Activated CD8-positive, alpha-beta memory T cell treated with anti-CD3 and anti-CD28 coated beads, Interleukin-2, amount 50 U/mL, for 4 hours (primary cell): ENCODE measurements at regions not wholly inside any gene's neighbourhood (a gene's known extent, or its start where the extent isn't known, plus 50 kb on each side); places are given as distances from the start of the nearest gene placed in this dataset.

Experiments
- DNase-seq: peaks from one replicate; pipeline ENCODE4 v3.0.0-alpha.2; 2020

DNA sequence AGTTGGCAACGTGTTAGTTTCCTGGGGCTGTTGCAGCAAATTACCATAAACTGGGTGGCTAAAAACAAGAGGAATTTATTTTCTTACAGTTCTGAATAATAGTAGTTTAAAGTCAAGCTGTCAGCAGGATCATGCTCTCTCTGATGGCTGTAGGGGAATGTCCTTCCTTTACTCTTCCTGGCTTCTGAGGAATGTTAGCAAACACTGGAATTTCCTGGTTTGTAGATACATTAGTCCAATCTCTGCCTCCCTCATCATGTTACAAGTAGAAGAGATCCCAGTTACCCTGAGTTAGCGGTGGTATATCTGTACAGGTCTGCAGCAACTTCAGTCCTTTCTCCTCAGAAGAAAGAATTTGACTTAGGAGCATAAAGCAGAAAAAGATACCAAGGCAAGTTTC is 2249.1 kb downstream of the NCAM2 start:
- no peak for DNase-seq

DNA sequence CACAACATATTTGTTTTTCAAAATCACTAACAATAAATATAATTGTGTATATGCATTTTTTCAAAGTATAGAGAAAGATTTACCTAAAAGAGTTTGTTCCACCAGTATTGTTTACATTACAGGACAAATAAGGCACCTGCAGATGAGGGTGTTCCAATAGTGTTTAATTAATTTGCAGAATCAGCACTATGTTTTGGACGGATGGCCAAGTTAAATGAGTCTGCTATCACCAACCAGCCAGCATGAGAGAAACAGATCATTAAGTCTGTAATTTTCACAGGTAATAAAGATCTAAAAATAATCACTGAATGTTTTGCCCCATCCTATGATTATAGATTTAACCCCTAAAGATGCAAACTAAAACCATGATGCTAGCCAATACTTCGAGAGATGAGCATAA is 2247.0 kb downstream of the NCAM2 start:
- DNase-seq = no peak

GRCh38 chr21:23223882-23224281 is 2225.7 kb downstream of the NCAM2 start:
- no peak for DNase-seq

- DNase-seq = no peak
Observed at GRCh38 chr21:23218667-23219066, 2220.5 kb downstream of the NCAM2 start.

DNA sequence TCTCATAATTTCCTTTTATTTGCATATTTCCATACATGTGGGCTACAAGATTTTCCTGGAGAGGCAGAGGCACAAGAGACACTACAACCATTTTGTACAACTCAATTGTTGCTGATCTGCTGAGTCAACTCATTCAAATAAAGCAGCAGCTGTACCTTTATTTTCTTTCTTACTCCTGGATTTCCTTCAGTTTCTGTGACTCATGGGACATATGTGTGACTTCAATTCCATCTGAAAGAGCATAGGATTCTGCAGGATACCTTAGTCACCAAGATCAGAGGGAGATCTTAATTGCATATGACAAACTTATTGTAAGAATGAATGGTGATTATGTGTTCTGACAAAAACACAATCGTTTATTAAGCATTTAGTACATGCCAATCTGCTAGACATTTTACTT is 2219.4 kb downstream of the NCAM2 start:
- DNase-seq = no peak

- DNase-seq = no peak
Observed at GRCh38 chr21:23215261-23215660, 2217.1 kb downstream of the NCAM2 start.
